ENCODE measurements at regions not wholly inside any gene's neighbourhood (a gene's known extent, or its start where the extent isn't known, plus 50 kb on each side); places are given as distances from the start of the nearest gene placed in this dataset.

- no peak for TF ChIP-seq CTCF (IDR thresholded peaks at IDR 0.05)
- TF ChIP-seq POLR2A (IDR thresholded peaks at IDR 0.05) = no peak
Measured at GRCh38 chr2:188726626-188727247, 247.4 kb upstream of the COL3A1 start.
